ENCODE measurements at regions not wholly inside any gene's neighbourhood (a gene's known extent, or its start where the extent isn't known, plus 50 kb on each side); places are given as distances from the start of the nearest gene placed in this dataset.

DNA sequence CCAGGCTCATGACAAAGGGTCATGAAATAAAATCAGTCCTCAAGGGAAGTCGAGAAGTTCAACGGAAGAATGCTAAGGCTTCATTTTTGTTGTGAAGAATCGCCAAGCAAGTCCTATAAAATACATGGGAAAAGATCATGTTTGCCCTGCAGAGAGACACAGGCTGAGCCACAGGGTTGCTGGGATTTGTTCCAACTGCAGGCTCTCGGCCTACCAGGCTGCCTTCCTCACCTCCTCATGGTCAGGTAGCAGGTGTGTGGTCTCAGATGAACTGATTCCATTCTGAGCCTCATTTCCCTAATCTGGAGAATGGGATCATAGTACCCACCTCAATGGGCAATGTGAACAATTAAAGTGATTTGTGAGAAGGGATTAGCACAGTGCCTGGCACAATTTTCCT lies 114.9 kb upstream of the SPATA13 start:
- Histone ChIP-seq H3K36me3 (ENCODE audit: insufficient read depth, low read length) (no peaks in the 10 kb centered on the region), H3K4me1 (ENCODE audit: insufficient read depth, low read length, poor library complexity, severe bottlenecking) (no peaks in the 10 kb centered on the region), H3K4me2 (ENCODE audit: low read depth, low read length, poor library complexity, severe bottlenecking) (no peak overlapping the region), H3K79me2 (ENCODE audit: insufficient read depth, low read length) (no peaks in the 10 kb centered on the region), H3F3A (ENCODE audit: low read depth) (no peaks in the 10 kb centered on the region), H4K20me1 (ENCODE audit: insufficient read depth, low read length, poor library complexity, severe bottlenecking) (no peaks in the 10 kb centered on the region), H3K9me2 (replicated peaks; ENCODE audit: low read depth, low read length) (no peaks in the 10 kb centered on the region), H3K4me3 (ENCODE audit: low read length, poor library complexity, severe bottlenecking) (no peak overlapping the region), H3K9me3 (ENCODE audit: insufficient read depth, low read depth, low read length) (no peaks in the 10 kb centered on the region; the same call in 1 of the 2 replicates), H3K9ac (ENCODE audit: low read depth, low read length, poor library complexity, severe bottlenecking) (no peak overlapping the region), H3K27me3 (ENCODE audit: insufficient read depth, low read length, poor library complexity, severe bottlenecking) (no peaks in the 10 kb centered on the region), H2AFZ (ENCODE audit: low read length) (no peak overlapping the region)
- TF ChIP-seq EZH2phosphoT487 (IDR thresholded peaks at IDR 0.05; ENCODE audit: borderline replicate concordance): no peak
- TF ChIP-seq, protein P1, sequence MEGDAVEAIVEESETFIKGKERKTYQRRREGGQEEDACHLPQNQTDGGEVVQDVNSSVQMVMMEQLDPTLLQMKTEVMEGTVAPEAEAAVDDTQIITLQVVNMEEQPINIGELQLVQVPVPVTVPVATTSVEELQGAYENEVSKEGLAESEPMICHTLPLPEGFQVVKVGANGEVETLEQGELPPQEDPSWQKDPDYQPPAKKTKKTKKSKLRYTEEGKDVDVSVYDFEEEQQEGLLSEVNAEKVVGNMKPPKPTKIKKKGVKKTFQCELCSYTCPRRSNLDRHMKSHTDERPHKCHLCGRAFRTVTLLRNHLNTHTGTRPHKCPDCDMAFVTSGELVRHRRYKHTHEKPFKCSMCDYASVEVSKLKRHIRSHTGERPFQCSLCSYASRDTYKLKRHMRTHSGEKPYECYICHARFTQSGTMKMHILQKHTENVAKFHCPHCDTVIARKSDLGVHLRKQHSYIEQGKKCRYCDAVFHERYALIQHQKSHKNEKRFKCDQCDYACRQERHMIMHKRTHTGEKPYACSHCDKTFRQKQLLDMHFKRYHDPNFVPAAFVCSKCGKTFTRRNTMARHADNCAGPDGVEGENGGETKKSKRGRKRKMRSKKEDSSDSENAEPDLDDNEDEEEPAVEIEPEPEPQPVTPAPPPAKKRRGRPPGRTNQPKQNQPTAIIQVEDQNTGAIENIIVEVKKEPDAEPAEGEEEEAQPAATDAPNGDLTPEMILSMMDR (conservative IDR thresholded peaks at IDR 0.05; ENCODE audit: low read length): no peak

DNA sequence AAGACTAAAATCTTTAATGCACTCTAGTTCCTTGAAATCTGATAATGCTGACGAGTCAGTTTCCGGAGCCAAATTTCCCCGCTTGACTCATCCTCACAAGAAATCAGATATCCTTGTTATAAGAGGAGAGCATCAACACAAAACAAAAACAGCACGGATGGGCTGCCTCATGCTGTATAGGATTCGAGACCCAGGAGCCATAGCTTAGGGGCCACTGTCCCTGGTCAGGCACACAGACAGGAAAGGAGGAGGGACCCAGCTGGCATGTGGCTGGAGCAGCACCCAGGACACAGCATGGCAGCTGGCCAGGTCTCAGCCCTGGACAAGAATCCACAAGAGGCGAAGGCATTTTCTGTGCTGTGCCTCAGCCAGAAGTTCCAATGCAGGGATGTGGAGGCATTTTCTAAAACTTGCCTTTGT lies 110.2 kb upstream of the SPATA13 start:
- Histone ChIP-seq H2AFZ (ENCODE audit: low read length) (no peak overlapping the region), H3K4me1 (ENCODE audit: insufficient read depth, low read length, poor library complexity, severe bottlenecking) (no peaks in the 10 kb centered on the region), H3K27me3 (ENCODE audit: insufficient read depth, low read length, poor library complexity, severe bottlenecking) (no peaks in the 10 kb centered on the region), H3K9ac (ENCODE audit: low read depth, low read length, poor library complexity, severe bottlenecking) (no peak overlapping the region), H3K9me3 (ENCODE audit: insufficient read depth, low read depth, low read length) (no peaks in the 10 kb centered on the region; the same call in 1 of the 2 replicates), H3F3A (ENCODE audit: low read depth) (no peaks in the 10 kb centered on the region), H3K79me2 (ENCODE audit: insufficient read depth, low read length) (no peaks in the 10 kb centered on the region), H3K9me2 (replicated peaks; ENCODE audit: low read depth, low read length) (no peaks in the 10 kb centered on the region), H3K4me3 (ENCODE audit: low read length, poor library complexity, severe bottlenecking) (no peak overlapping the region), H3K36me3 (ENCODE audit: insufficient read depth, low read length) (no peaks in the 10 kb centered on the region), H3K4me2 (ENCODE audit: low read depth, low read length, poor library complexity, severe bottlenecking) (no peak overlapping the region), H4K20me1 (ENCODE audit: insufficient read depth, low read length, poor library complexity, severe bottlenecking) (no peaks in the 10 kb centered on the region)
- TF ChIP-seq EZH2phosphoT487 (IDR thresholded peaks at IDR 0.05; ENCODE audit: borderline replicate concordance): no peak
- TF ChIP-seq, protein P1 (conservative IDR thresholded peaks at IDR 0.05; ENCODE audit: low read length): no peak

DNA sequence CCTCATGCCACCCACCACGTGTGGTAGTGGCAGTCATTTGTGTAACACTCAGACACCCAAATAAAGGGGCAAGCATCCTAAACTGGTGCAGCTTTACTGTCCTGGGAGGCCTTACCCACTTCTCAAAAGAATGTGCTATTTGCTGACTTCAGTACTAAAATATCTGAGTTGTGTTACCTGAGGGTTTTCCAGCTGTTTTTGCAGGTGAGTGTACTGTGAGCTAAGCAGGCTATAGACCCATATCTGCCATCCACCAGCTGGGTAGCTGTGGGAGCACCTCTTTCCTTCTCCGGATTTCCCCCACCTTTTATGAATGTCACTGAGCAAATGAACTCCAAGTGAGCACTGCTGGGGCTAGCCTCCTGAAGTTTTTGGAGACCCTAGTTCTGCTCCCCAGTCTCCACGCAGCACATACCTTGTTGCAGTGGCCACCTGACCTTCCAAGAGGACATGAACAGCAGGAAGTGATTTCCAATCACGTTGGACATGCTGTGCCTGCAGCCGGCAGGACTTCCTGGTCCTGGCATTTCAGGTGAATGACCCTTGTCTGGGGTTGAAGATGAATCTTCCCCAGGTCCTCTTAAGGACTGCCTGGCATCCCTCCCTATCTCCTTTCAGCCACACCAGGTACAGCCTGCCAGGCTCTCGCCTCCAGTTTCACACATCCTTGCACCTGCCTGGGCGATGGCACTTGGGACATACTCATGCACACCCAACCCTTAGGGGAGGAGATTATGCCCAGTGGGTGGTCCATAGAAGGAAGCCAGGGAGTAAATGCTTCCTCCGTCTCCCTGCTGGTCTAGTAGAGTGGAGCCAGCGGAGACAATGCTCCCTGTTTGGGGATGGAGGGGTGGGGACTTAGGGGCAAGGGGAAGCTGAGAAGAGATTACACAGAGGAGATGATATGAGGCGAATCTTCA lies 109.5 kb upstream of the SPATA13 start:
- no peak overlapping the region for H3K9ac ChIP-seq (ENCODE audit: low read depth, low read length, poor library complexity, severe bottlenecking)
- no peak overlapping the region for H2AFZ ChIP-seq (ENCODE audit: low read length)
- no peaks in the 10 kb centered on the region for H3K79me2 ChIP-seq (ENCODE audit: insufficient read depth, low read length)
- H3K9me2 ChIP-seq (replicated peaks; ENCODE audit: low read depth, low read length): no peaks in the 10 kb centered on the region
- H3K36me3 ChIP-seq (ENCODE audit: insufficient read depth, low read length): no peaks in the 10 kb centered on the region
- H3K4me3 ChIP-seq (ENCODE audit: low read length, poor library complexity, severe bottlenecking): no peak overlapping the region
- no peaks in the 10 kb centered on the region for H3F3A ChIP-seq (ENCODE audit: low read depth)
- no peaks in the 10 kb centered on the region for H3K4me1 ChIP-seq (ENCODE audit: insufficient read depth, low read length, poor library complexity, severe bottlenecking)
- TF ChIP-seq, protein P1 (conservative IDR thresholded peaks at IDR 0.05; ENCODE audit: low read length): no peak
- TF ChIP-seq EZH2phosphoT487 (IDR thresholded peaks at IDR 0.05; ENCODE audit: borderline replicate concordance): no peak
- H3K4me2 ChIP-seq (ENCODE audit: low read depth, low read length, poor library complexity, severe bottlenecking): no peak overlapping the region
- no peaks in the 10 kb centered on the region; the same call in 1 of the 2 replicates for H3K9me3 ChIP-seq (ENCODE audit: insufficient read depth, low read depth, low read length)
- no peaks in the 10 kb centered on the region for H4K20me1 ChIP-seq (ENCODE audit: insufficient read depth, low read length, poor library complexity, severe bottlenecking)
- no peaks in the 10 kb centered on the region for H3K27me3 ChIP-seq (ENCODE audit: insufficient read depth, low read length, poor library complexity, severe bottlenecking)

Data from Loucy (cell line).